ENCODE measurements at regions not wholly inside any gene's neighbourhood (a gene's known extent, or its start where the extent isn't known, plus 50 kb on each side); places are given as distances from the start of the nearest gene placed in this dataset.

DNA sequence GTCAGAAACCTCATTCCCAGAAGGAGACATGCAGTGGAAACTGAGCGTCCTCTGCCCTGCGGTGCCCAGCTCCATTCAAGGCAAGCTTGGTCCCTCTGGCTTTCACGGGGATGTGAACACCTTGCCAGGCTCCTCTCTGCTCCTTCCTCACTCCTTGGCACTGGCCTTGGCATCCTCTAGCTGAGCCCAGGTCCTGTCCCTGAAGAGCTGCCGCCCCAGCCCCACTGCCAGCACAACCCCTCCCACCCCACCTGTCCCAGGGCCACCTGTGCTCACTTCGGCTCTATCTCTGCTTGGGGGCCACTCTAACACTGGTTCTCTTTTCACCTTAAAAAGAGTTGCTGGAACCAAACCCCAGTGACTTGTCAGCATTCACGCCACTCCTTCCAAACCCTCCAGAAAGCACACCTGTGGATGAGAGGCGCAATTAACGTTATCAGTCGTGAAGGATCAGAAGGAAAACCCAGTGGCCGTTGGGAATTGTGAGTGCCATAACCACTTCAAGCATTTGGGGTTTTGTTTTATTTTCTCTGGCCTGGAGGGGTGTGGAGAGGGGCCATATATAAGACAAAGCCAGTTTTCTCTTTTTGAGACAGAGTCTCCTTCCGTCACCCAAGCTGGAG is 103.7 kb downstream of the AXIN2 start:
- TF ChIP-seq, protein P1, sequence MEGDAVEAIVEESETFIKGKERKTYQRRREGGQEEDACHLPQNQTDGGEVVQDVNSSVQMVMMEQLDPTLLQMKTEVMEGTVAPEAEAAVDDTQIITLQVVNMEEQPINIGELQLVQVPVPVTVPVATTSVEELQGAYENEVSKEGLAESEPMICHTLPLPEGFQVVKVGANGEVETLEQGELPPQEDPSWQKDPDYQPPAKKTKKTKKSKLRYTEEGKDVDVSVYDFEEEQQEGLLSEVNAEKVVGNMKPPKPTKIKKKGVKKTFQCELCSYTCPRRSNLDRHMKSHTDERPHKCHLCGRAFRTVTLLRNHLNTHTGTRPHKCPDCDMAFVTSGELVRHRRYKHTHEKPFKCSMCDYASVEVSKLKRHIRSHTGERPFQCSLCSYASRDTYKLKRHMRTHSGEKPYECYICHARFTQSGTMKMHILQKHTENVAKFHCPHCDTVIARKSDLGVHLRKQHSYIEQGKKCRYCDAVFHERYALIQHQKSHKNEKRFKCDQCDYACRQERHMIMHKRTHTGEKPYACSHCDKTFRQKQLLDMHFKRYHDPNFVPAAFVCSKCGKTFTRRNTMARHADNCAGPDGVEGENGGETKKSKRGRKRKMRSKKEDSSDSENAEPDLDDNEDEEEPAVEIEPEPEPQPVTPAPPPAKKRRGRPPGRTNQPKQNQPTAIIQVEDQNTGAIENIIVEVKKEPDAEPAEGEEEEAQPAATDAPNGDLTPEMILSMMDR (IDR thresholded peaks at IDR 0.05; ENCODE audit: low read depth, low read length): no peak
- TF ChIP-seq POLR2A (IDR thresholded peaks at IDR 0.05; ENCODE audit: extremely low read depth, insufficient read length): no peak
- H3K4me3 ChIP-seq (ENCODE audit: low read depth, low read length): no peak overlapping the region

DNA sequence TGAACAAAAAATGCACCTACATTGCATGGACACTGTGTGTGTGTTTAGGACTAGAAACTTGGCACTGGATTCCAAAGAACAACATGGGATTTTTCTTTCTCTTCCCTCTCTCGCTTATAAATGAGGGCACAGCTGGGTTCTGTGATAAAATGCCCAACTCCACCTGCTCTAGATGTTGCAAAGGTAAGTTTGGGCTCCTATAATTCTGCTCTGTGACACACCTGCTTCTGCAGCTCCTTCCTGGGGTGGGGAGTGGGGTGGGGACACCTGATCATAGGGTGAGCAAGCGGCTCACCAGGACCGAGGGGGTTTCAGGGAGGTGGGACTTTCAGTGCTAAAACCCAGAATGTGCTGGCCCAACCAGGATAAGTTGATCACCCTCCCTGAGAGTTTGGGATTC is 104.3 kb downstream of the AXIN2 start:
- TF ChIP-seq MYC (IDR thresholded peaks at IDR 0.05; ENCODE audit: low read depth, low read length): no peak
- TF ChIP-seq, protein P2, sequence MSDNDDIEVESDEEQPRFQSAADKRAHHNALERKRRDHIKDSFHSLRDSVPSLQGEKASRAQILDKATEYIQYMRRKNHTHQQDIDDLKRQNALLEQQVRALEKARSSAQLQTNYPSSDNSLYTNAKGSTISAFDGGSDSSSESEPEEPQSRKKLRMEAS (IDR thresholded peaks at IDR 0.05; ENCODE audit: low read depth, low read length): no peak
- TF ChIP-seq, protein P1 (IDR thresholded peaks at IDR 0.05; ENCODE audit: low read depth, low read length): no peak
- TF ChIP-seq POLR2A (IDR thresholded peaks at IDR 0.05; ENCODE audit: extremely low read depth, insufficient read length): no peak
- no peak for DNase-seq (ENCODE audit: low read depth)
- H3K4me3 ChIP-seq (ENCODE audit: low read depth, low read length): no peak overlapping the region

More for the DNA sequence above, 103.7 kb downstream of the AXIN2 start:
- DNase-seq (ENCODE audit: low read depth): no peak

DNA sequence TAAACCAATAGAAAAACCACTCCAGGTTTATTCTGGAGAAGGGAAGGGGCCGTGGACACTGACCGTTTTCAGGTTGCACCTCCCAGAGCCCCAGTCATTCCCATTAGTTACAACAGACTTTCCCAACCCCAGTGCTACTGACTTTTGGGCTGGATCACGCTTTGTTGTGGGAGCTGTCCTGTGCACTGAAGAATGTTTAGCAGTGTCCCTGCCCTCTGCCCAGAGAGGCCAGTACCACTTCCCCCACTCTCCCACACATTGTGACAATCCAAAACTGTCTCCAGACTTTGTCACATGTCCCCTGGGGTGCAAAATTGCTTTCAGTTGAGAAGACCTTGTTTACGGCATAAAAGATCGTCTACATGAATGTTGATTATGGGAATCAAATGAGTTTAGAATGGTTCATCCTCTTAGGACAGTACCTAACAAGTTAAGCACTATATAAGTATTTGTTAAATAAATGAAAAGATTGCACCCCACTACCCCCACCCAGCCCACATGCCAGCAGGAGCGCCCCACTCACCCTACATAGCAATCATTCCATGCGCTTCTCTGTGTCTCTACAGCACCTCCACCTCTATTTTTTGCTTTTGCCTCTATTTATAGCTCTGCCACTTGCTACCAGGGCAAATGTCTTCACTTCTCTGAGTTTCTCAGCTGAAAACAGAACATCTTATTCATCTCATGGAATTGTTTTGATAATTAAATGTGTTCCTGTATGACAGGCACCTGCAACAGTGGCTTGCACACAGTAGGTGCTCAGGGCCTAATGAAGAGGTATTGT is 104.9 kb downstream of the AXIN2 start:
- H3K4me3 ChIP-seq (ENCODE audit: low read depth, low read length): no peak overlapping the region
- no peak for DNase-seq (ENCODE audit: low read depth)
- TF ChIP-seq MYC (IDR thresholded peaks at IDR 0.05; ENCODE audit: low read depth, low read length): no peak

DNA sequence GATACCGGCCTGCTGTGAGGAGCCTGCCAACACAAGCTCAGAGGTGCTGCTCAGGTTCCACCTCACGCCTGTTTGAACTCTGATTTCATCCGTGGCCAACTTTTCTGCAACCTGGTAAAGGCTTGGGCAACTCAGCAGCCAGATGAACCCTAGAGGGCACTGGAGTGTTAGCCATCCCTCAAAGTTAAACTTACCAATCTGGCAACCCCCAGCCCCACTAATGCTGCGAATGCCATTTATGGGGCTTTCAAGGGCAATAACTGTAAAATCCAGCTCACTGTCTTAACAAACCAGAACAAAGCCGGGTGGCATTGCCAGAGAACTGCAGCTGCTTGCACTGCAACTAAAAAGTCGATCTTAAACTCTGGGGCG is 105.5 kb downstream of the AXIN2 start:
- no peak for DNase-seq (ENCODE audit: low read depth)
- TF ChIP-seq, protein P2 (IDR thresholded peaks at IDR 0.05; ENCODE audit: low read depth, low read length): no peak
- TF ChIP-seq MYC (IDR thresholded peaks at IDR 0.05; ENCODE audit: low read depth, low read length): no peak
- TF ChIP-seq, protein P1 (IDR thresholded peaks at IDR 0.05; ENCODE audit: low read depth, low read length): no peak
- TF ChIP-seq POLR2A (IDR thresholded peaks at IDR 0.05; ENCODE audit: extremely low read depth, insufficient read length): no peak
- no peak overlapping the region for H3K4me3 ChIP-seq (ENCODE audit: low read depth, low read length)

DNA sequence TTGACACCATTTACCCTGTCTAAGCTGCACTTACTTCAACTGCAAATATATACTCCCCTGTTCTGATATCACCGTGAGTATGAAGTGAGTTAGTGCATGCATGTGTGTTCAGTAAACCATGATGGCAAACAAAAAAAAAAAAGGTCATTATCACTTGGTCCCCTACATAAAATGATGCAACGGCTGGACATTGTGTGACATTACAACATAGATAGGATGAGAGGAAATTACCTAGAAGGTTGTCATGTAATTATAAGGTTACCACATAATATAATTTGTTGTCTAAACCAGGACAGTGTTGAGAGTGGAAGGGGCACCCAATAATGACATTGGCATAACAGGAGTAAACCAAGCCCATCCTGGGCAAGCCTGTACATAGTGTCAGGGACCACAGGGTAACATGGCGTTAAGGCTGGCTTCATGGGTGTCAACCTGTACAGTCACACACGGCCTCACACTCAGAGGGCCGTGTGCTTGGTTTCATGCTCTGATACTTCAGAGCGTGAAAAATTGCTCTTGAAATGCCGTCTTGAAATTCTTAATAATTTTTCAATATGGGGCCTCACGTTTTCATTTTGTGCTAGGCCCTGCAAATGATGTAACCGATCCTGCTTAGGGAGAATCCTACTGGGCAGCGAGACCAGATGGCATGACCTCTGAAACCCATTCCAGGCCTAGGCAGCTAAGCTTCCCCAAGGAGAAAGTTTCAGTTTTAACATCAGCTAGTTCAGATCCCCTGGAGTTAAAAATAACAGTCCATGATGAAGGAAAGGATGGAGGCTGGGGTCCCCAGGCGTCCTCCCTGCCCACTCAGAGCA is 106.1 kb downstream of the AXIN2 start:
- H3K4me3 ChIP-seq (ENCODE audit: low read depth, low read length): no peak overlapping the region
- TF ChIP-seq POLR2A (IDR thresholded peaks at IDR 0.05; ENCODE audit: extremely low read depth, insufficient read length) (no peak), MYC (IDR thresholded peaks at IDR 0.05; ENCODE audit: low read depth, low read length) (no peak)
- TF ChIP-seq, protein P2 (IDR thresholded peaks at IDR 0.05; ENCODE audit: low read depth, low read length): no peak
- DNase-seq (ENCODE audit: low read depth): no peak

DNA sequence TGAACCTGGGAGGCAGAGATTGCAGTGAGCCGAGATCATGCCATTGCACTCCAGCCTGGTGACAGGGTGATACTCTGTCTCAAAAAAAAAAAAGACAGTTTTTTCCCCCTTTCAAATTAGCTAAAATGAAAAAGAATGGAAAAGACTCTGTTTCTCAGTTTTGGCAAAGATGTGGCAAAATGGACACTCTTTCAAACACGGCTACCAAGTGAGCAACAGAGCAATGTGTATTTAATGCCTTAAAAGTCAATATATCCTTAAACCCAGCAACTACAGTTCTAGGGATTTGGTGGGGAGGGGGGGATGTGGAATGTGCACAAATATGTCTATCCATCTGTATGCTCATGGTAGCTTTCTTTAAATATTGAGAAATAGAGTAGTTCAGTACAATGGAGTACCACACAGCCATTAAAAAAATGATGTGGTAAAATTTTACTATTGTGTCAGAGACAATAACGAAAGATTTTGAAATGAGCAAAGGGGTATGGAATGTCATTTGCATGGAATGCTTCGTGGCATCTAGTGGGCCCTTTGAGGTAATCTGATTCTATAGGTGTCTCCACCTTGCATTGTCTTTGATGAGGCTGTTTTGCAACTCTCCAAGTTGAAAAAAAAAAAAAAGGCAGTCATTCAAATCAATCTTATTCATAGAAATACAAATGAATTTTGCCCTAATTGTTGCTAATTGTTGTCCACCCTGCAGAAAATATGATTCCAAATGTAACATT is 108.1 kb downstream of the AXIN2 start:
- TF ChIP-seq MYC (IDR thresholded peaks at IDR 0.05; ENCODE audit: low read depth, low read length) (no peak), POLR2A (IDR thresholded peaks at IDR 0.05; ENCODE audit: extremely low read depth, insufficient read length) (no peak)
- TF ChIP-seq, protein P1 (IDR thresholded peaks at IDR 0.05; ENCODE audit: low read depth, low read length): no peak
- TF ChIP-seq, protein P2 (IDR thresholded peaks at IDR 0.05; ENCODE audit: low read depth, low read length): no peak
- no peak for DNase-seq (ENCODE audit: low read depth)
- H3K4me3 ChIP-seq (ENCODE audit: low read depth, low read length): no peak overlapping the region

All from NB4 (cell line).